ENCODE measurements at regions not wholly inside any gene's neighbourhood (a gene's known extent, or its start where the extent isn't known, plus 50 kb on each side); places are given as distances from the start of the nearest gene placed in this dataset.
"Not testable (repeated sequence)": the region's sequence is repeated elsewhere in the genome, so short reads cannot be mapped to it uniquely, and the experiment has no call there.

DNA sequence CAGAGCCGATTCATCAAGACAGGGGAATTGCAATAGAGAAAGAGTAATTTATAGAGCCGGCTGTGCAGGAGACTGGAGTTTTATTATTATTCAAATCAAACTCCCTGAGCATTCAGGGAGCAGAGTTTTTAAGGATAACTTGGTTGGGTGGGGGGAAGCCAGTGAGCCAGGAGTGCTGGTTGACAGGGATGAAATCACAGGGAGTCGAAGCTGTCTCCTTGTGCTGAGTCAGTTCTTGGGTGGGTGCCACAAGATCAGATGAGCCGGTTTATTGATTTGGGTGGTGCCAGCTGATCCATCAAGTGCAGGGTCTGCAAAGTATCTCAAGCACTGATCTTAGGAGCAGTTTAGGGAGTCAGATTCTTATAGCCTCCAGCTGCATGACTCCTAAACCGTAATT, 95.4 kb upstream of the CCDC80 start:
- DNase-seq, result no peak

DNA sequence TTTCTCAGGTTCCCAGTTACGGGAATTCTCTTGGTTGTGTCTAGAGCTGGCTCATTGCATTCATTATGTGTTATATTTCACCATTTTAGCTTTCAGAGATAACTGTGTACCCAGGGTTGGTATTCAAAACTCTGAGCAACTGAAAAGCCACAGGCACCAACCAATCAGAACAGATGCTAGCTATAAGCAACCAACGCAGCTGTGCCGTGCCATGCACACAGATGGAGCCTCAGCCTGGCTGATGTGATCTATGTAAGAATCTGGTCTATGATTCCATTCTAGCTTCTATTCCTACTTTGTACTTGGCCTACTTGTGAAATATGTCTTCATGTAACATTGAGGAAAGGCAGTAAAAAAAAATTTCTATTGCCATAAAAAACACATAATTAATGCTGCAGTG, 95.0 kb upstream of the CCDC80 start:
- peak; percentile 25 for DNase-seq

DNA sequence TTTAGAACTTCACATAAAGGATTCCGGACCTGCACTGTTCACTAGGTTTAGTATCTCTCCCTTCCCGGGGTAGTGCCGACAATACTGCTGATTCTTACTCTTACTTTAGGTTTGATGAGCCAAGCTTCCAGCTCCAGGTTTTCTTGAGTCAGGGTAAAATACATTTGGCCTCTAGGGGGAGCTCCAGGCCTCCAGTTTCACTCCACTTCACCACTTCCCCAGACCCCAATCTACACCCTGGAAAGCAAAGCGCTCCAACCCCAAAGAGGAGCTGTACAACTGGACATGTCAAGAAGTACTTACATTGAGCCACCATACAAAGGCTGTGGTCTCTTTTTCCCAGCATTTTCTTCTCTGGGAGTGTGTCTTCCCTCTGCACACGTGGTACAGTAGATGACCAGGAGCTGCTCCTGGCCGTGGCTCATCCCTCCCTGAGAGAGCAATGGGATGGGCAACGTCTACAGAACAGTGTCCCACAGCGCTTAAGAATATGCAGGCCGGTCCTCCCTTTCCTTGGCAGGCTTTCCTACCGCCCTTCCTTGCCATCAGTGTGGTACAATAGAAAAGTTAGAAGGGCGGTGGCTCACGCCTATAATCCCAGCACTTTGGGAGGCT, 93.9 kb upstream of the CCDC80 start:
- peak; percentile 90 for DNase-seq

DNA sequence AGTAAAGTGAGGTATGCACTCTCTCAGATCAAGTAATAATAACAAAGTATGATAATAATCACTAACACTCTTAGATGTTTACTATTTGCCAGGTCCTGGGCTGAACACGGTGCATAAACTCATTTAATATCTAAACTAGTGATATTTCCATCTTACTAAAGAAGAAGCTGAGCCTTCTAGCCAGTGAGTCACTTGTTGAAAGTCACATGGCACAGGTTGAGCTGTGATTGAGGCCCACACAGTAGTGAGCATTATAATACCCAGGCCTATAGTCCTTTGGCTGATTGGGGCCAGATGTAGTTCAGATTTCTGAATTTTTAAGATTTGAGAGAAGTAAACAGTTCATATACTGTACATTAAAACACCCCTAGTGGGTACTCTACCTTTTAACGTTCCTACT, 93.2 kb upstream of the CCDC80 start:
- DNase-seq, result no peak

DNA sequence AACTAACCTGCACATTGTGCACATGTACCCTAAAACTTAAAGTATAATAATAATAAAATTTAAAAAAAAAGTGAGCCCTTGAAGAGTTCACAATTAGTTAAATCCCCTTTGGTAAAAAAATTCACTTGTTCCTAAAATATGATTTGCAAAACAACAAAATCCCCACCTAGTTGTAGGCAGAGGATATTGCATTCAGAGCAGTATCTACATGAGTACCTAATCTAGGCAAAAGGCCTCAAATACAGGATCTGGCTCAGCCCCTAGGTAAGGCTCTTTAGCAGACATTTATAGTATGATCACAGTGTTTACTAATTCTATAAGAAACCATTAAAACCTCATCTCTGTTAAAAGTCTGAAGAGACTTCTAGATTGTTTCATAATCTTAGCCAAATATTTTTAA, 89.3 kb upstream of the CCDC80 start:
- DNase-seq, result no peak

DNA sequence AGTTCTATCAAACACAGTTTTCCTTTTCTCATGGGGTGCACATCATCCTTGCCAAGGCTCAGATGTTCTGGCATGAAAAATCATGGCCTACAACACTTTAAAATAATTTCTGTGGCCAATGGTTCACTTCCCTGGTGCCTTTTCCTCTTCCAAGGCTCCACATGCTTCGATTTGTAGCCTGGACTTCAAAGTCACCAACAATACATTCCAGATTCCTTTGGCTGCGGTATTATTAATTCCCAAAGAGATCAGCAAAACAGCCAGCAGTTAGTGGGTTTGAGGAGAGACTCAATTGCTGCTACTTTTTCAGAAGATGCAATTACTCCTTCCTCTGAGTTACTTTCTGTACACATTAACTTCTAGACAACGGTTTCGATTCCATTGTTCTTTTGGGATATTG, 80.3 kb upstream of the CCDC80 start:
- DNase-seq, result no peak

DNA sequence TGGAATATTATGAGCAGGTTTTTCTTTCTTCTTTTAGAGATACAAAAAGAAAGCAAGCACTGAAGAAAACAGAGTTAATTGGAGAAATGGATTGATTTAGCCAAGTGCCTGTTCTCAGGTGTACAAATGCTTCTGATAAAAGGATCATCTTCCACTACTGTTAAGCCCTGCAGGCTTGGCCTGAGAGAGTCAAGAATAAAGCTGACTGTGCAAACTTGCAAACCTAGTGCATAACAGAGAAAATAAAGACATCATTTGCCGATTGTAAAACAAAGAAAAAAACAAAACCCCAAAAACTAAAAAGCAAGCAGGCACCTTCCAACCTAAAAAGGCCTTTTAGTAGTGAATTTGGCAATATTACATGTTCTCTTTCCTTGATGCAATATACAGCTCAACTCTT, 78.0 kb upstream of the CCDC80 start:
- DNase-seq, result no peak

DNA sequence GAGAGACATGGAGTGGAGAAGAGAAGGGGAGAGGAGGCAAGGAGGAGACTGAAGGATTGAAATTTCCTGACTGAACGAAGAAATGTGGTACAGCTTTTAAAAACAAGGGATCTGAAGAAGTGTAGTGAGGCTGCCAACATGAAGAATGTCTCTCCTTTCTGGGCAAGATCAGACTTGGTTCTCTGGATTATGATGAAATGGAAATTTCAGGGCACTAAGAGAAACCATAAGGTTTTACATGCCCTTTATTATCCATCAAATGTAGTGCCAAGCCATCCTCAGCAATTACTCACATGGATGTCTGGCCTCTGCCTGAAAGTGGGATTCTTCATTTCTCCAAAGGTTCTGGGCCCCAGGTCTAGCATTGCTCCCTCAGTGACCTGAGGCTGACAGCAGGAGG, 77.6 kb upstream of the CCDC80 start:
- DNase-seq, result no peak

DNA sequence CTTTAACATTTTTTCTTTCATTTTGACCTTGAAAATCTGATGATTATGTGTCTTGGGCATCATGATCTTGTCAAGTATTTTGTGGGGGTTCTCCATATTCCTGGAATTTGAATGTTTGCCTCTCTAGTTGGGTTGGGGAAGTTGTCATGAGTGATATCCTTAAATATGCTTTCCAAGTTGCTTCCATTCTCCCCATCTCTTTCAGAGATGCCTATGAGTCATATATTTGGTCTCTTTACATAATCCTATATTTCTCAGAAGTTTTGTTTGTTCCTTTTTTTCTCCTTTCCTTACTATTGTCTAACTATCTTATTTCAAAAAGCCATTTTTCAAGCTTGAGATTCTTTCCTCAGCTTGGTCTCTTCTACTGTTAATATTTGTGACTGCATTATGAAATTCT, 69.0 kb upstream of the CCDC80 start:
- DNase-seq, result no peak

DNA sequence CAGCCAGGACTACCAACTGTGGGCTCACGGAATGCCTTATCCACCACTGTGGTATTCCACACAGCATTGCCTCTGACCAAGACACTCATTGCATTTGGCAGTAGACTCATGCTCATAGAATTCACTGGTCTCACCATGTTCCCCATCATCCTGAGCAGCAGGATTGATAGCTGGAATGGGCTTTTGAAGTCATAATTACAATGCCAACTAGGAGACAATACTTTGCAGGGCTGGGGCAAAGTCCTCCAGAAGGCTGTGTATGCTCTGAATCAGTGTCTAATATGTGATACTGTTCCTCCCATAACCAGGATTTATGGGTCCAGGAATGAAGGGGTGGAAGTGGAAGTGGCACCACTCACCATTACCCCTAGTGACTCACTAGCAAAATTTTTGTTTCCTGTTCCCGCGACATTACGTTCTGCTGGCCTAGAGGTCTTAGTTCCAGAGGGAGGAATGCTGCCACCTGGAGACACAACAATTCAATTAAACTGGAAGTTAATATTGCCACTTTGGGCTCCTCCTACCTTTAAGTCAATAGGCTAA, 58.6 kb upstream of the CCDC80 start:
- DNase-seq, result no peak

DNA sequence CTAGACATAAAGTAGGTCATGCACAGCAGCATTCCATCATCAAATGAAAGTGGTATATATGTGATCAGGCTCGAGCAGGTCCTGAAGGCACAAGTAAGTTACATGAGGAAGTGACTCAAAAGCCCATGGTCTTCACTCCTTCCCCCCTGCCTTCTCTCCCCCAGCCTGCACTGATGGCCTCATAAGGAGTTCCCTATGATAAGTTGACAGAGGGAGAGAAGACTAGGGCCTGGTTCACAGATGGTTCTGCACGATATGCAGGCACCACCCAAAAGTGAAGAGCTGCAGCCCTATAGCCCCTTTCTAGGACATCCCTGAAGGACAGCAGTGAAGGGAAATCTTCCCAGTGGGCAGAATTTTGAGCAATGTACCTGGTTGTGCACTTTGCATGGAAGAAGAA, 57.5 kb upstream of the CCDC80 start:
- peak; percentile 53 for DNase-seq

DNA sequence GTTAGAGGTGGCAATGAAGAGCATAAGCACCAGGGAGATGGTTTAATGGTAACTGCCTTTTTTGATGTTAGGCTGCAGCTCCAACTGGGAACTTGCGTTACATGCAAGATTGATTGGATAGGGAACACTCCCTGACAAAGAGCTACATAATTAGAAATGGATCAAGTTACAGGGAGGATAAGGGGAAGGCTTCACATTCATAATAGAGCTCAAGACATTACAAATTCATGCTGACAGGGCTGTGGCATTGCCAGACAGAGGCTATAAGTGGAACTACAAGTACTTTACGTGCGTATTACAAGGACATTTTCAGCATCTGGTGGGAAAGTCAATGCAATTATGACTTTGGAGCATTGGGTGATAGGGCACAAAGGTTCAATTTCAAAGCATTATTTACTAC, 55.3 kb upstream of the CCDC80 start:
- DNase-seq, result not testable (repeated sequence)

DNA sequence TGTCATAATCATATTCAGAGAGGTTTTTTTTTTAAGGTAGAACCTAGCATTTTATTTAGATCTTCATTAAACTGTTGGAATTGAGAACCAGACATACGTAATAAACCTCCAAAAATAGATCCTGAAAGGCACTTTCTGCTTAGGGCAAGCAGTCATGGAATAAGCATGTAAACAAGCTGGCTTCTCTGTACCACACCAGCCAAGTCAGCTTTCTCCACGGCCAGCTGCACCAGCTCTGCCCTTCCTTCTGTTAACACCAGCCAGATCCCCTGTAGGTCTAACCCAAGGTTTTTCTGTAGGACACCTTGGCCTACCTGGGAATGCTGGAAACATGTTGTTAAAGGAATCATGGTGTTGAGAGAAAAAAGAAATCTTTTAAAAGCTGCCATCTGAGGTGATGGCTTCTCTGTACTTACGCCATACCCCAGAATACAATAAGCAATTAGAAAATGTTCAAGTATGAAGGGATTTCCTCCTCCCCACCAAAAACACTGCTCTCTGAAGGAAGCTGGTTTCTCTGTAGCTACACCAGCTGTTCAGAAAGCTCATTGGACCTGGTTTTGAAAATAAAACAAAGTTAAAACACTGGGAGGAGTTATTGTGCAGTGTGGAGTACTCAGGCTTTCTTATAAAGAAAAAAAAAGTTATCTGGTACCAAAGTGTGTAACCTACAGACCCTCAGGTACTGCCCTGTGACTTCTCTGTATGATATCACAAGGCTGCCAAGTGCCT, 54.6 kb upstream of the CCDC80 start:
- not testable (repeated sequence) for DNase-seq

DNA sequence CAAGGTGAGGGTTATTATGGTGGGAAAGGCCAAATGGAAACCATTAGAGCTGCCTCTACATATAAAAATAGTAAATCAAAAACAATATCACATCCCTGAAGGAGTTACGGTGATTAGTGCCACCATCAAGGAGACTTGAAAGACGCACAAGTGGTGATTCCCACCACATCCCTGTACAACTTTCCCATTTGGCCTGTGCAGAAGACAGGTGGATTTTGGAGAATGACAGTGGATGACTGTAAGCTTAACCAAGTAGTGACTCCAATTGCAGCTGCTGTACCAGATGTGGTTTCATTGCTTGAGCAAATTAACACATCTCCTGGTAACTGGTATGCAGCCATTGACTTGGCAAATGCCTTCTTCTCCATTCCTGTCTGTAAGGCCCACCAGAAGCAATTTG, 54.0 kb upstream of the CCDC80 start:
- not testable (repeated sequence) for DNase-seq

DNA sequence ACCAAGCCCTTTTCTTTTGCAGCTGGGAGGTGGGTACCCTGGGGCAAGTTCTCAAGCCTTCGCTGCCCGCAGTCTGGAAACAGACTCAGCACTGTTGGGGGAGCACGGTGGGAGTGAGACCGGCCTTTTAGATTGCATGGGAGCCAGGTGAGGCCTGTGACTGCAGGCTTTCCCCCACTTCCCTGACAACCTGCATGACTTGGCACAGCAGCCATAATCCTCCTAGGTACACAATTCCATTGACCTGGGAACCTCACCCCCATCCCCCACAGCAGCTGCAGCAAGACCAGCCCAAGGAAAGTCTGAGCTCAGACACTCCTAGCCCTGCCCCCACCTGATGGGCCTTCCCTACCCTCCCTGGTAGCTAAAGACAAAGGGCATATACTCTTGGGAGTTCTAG, 52.2 kb upstream of the CCDC80 start:
- DNase-seq, result no peak
